ENCODE measurements at regions not wholly inside any gene's neighbourhood (a gene's known extent, or its start where the extent isn't known, plus 50 kb on each side); places are given as distances from the start of the nearest gene placed in this dataset.

- DNase-seq: no peak
Measured at GRCh38 chrX:15913146-15913545, 58.5 kb upstream of the AP1S2 start.

- DNase-seq: no peak
Measured at GRCh38 chrX:15911734-15912550, 57.3 kb upstream of the AP1S2 start.

GRCh38 chrX:15909605-15910004 is 55.0 kb upstream of the AP1S2 start:
- DNase-seq: no peak

- DNase-seq: no peak
Measured at GRCh38 chrX:15908603-15909290, 54.1 kb upstream of the AP1S2 start.

- no peak for DNase-seq
Measured at GRCh38 chrX:15906041-15906943, 51.7 kb upstream of the AP1S2 start.
